ENCODE measurements at regions not wholly inside any gene's neighbourhood (a gene's known extent, or its start where the extent isn't known, plus 50 kb on each side); places are given as distances from the start of the nearest gene placed in this dataset.

DNA sequence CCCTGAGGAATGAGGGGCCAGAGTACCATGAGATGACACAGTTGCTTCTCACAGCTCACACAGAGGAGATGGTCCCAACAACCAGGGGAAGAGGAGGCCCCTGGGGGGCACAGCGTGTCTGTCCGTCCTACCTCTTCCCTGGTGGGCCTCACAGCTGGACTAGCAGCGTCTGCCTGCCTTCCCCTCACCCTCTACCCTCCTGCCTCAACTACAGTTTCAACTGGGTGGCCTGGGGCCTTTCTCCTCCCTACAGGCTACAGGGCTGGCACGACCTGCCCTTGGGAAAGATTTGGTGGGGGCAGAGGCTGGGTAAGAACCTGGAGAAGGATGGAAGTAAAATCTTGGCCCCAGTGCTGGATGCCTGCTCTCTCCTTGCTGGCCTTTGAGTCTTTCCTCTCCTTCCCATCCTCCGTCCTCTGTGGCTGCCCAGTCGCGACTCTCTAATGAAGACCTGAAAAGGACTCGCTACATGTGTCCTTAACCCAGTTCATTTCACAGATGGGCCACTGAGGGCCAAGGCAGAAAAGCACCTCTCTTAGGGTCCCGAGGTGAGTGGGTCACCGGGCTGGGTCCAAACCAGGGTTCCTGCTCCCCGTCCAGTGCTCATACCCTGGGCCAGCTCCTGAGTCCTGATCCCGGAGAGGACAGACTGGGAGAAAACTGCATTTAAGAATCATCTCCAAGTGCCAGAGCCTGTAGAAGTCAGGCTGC, 232.5 kb downstream of the BCL11B start:
- no peak for DNase-seq

DNA sequence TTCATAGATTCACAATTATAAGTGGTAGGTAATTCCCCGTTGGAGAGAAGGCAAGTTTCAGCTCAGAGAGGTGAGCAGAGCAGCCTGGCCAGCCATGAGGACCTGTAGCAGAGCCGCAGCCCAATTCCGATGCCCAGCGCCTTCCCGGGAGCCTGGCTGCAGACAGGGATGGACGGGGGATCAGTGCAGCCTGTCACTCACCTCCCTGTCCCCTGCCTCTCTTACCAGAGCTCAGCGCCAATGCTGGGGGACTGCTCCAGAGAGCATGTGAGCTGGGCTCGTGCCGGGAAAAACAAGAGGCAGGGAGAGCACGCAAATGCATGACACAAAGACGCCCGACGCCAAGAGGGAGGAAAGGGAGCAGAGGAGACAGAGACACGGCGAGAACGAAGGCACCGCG, 231.9 kb downstream of the BCL11B start:
- no peak for DNase-seq

DNA sequence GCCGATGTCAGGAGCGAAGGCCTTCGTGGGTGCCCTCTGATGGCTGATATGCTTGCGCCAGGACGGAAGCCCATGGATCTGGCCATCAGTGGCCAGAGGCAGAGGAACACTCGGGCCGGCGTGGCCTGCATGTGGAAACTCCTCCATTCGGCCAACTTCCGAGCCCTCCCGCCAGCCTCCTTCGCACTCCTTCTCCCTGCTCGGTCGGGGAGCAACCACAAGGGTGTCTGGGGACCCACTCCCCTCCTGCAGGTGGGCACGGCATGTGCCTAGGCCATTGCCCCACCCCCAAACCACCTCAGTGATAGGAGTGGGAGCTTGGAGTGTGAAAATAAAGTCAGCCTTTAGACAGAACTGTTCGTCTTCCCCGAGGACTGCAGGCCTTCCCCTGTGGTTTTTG, 231.3 kb downstream of the BCL11B start:
- no peak for DNase-seq

DNA sequence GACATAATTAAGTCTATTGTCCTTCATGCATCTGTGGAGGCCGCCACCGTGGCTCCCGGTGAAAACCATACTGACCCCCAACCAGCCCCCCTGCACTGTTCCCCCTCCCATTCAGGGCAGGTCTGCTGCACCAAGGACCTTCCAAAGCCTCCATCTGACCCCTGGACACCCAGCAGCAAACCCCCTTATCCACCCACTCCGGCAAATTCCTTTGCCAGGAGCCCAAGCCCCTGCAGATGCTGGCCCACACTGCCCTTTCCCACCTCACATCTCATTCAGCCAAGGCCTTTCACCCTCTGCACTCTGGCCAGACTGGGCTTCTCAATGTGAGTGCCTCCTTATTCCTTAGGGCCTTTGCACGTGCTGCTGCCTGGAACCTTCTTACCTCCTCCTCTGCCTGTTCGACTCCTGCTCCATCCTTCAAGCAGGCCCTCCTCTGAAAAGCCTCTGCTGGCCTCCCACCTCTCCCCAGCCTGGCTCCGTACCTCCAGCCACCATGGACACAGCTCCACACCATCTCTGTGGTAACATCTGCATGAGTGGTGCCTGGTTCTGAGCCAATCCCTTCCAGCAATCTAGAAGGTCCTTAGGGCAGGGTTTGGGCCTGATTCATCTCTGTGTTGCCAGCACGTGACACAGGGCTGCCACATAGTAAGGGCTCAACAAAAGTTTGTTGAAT, 230.7 kb downstream of the BCL11B start:
- no peak for DNase-seq

DNA sequence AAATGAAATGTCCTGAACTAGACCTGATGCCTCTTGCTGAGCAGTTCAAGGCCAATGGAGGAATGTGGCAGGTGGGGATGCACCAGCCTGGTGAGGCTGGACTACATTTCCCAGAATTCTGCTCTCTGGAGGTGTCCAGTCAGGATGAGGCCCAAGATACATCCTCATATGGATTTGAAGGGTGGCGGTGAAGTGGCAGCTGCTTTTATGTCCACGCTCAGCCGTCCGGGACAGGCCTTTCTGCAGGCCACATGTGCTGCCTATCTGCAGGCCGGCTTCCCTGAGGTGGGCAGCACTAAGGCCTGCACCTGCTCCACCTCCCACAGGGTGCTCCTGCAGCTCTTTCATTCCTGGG, 230.2 kb downstream of the BCL11B start:
- DNase-seq = no peak

DNA sequence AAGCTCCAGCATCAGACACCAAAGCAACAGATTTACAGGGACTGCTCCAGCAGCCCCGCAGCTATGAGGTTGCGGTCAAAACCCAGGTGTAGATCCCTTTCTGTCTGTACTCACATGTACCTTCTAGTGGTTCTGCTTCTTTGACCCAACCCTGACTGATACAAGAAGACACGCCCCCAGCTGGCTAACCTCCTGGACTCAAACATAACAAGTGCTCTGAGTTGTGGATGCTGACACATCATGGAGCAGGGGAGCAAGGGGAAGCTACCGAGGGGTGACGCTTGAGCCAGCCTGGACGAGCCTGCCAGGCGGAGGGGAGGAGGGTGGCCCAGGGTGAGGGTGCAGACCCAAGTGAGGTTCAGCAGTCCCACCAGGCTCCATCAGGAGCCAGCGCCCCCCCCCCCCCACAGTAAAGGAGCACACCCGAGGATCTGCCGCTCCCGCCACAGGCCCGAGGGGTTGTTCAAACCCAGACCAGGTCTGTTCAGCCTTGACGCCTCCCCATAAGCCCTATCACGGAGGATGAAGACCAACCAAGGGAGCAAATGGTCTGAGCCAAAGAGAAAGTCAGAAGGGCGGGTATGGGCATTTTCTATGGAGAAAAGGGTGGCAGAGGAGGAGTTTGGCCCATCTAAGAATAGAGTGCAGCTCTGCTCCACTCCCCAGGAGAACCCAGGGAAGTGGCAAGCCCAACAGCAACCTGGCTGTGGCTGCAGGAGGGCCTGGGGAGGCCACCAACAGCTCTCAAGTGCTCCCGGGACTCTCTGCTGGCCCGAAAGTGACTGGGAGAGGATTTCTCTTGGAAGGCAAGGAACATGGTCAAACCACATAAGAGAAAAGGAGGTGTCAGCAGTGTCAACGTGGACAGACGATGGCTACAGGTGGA, 229.4 kb downstream of the BCL11B start:
- no peak for DNase-seq

DNA sequence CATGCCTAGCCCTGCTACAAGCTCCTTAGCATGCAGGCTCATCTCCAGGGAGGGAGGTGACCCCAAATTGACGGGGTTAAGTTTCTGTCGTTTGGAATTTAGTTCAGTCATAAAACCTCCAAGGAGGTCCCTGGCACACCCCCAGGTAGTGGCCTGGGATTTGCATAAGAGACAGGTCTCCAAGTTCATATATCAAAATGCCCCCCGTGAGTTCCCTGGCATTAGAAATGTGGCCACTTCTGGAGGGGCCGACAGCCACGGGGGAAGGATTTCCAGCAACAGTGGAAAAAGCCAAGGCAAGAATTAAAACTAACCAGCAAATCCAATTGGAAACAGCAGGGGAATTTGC, 228.8 kb downstream of the BCL11B start:
- no peak for DNase-seq

DNA sequence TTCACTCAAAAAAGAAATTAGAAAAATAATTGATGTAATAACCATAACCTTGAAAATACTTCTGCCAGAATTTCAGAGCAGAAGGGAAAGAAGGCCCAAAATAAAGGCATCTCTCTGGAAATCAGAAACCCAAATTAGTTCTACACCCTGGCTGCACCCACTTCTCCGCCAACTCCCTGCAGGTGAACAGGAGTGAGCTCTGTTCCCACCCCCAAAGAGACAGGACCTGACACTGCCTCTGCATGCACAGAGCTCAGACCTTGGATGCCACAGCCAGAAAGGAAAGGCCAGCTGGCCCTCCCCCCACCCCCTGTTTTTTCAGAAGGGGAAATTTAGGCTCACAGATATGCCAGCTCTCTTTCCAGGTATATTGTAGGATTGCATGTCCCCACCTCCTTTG, 228.2 kb downstream of the BCL11B start:
- no peak for DNase-seq

DNA sequence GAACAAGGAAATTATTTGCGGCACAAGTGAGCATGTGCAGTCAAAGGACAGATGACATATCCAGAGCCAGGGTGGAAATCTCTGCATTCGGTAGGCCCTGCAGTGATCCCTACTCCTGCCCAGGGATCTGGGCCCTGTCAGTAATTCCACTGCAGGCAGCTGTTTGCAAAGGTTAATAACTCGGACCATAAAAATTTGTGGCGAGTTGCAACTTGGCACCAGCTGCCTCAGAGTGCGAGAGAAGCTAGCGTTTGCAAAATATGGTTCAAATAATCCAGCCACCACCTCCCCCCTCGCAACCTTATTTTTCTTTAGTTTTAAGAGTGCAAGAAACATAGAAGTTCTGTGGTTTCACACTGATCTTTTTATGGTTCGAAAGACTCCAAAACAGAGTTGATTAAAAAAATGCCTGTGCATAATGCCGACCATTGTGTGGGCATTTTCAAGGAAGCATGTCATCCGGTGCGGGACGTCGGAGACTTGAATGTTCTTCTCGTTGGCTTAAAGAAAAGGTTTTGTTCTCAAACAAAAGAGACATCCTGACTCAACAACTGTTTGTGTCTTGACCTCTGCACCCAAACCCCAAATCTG, 224.5 kb downstream of the BCL11B start:
- DNase-seq = no peak

DNA sequence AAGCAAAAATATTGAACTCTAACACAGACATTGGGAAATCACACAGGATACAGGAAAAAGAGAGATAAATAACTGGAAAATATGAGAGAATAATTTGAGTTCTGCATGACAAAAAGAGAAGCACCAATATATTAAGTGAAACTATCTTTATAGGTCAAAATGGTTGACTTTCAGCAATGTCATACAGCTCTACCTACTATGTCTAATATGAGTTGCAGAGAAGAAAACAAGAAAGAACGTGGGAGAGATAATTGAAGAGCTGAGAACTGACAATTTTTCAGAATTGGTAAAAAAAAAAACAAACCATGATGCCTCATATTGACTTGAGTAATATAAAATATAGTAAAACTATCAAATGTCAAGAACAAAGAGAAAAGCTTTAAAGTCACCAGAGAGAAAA, 221.7 kb downstream of the BCL11B start:
- no peak for DNase-seq

DNA sequence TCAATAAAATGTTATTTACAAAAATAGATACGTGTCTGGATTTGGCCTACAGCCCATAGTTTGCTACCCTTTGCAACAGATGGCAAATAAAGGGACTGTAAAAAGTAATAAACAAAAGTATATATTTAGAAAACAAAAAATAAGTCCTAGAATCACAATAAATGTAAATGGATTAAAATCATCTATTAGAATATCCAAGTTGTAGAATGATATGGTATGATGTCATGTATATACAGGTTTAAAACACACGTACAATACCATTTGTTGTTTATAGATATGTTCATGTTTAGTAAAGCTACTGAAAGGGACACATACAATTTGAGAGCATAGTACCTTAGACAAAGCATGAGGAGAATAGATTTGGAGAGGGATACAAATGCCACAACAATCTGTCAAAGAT, 219.5 kb downstream of the BCL11B start:
- DNase-seq = no peak

DNA sequence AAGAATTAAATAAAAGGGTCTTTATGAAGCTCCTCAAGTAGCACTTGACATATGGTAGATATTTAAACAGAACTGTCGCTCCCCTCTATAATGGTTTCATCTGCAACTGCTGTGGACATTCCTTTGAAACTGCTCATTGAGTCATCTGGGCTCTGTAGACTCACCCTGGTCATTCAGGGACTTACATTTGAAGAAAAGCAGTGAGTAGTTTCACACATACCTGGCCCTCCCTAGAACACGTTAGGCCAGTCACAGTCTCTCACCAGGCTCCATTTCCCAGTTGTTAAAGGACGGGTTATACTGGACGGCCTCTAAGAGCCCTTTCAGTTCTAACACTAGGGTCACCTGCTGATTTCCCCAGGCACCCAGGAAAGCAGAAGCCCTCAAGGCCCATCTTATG, 217.0 kb downstream of the BCL11B start:
- no peak for DNase-seq

DNA sequence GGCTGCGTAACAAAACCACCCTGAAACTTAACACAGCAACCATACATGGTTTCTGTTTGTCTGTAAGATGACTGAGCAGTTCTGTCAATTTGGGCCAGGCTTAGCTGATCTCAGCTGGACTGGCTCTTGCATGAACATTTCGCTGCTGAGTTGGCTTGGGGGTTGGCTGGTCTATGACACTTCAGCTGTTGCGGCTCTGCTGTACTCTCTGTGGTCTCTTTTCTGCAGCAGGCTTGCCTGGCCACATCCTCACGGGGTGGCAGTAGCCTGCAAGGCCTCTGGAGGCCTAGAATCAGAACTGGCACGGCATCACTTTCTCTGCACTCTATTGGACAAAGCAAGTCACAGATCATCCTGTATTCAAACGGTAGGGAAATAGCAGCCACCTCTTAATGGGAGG, 216.2 kb downstream of the BCL11B start:
- no peak for DNase-seq

DNA sequence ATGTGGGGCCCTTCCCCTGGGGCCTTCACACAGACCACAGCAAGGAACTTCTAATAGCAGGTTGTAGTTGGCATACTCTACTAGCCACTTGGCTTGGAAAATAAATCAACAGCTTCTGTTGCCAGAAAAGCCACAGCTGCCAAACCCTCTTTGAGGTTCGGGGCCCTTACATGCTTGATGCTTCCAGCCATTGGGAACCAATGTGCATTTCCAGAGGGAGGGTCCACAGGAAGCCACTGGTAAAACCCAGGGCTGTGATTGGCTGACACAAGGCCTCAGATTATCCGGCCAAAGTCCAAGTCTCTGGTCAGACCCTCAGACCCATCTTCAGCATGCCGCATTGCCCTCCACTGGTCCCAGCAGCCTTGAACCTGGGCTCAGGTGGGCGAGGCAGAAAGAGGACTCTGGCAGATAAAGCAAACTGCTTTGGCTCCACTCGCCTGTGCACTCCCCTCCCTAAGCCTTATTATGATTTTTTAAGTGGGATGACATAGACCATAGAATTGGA, 214.4 kb downstream of the BCL11B start:
- DNase-seq = no peak

DNA sequence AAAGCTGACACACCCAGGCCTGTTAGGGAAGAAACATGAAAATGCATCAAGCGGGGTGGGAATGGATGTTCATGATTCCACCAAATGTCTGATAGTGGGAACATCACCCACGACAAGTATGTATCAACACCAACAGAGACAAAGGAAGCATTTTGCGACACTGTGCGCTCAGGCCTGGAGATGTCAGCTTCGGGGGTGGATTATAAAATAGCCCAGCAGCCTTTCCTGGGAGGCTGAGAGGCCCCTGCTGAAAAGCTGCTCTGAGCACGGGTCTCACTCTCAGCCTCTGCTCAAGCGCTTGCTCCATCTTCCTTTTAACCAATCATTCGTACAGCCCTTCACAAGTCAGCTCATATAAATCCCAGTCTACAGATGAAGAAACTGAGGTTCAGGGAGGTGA, 213.5 kb downstream of the BCL11B start:
- DNase-seq = no peak

DNA sequence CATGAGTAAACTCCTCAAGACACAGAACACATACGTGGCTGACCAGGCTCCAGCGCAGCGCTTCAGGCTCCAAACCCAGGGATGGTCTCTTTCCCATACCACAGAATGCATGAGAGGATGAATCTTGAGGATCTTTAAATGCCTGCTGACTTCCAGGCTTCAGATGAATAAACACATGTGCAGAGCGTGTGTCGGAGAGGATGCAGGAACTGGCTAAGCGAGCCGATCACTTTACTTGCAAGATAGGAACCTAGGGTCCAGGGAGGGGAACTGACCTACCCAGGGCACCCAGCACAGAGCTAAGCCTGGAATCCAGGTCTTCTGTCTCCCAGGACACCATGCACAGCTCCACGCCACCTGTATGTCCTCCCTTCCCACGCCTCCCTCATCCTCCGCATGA, 209.8 kb downstream of the BCL11B start:
- no peak for DNase-seq

DNA sequence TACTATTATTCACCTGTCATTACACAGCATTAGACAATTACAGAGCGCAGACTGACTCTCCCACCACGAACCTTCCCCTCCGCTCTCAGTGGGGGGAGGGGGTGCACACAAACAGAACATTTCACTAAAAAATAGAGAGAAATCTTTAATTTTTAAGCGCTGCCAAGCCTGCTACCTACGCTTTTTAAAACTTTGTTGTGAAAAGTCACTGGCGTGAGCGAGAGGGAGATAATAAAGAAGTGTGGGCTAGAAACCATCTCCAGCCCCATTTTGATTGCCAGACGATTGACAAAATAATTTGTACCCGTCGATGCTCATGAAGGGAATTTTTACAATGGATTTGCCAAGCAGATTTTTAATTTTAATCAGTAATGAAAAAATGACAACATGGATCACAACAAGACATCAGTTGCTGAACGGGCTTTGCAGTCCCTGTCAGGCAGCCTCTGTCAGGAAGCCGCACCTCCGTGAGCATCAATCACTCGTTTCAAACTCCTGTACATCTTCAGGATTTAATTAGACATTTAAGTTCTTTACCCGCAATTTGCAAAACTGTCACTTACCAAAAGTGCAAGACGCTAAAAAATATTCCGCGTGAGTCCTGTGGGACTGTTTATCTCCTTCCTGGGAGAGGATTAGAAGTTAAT, 209.1 kb downstream of the BCL11B start:
- DNase-seq = no peak

DNA sequence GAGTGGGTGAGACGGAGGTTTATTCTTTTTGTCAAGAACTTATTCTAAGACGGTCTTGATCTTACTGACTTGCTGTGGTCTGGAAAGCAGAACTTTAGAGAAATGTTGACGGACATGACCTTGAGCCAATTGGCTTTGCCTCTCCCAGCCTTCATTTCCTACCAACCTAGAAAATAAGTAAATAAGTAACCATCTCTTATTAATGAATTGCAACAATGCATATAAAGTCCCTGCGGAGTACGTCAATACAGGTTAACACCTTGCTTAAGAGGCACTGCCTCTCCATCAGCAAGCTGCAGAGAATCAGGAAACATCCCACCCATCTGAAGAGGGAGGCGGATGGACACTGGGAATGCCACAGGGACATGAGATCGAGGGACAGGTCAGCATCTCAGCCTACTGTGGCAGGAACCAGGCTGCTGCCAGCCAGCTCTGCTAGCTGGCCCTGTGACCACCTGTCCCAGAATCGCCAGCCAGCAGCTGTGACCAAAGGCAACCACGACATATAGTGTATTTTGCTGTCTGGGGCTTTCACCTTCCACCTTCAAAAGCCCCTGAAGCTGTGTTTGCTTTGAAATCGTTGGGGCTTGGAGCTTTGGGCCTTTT, 208.3 kb downstream of the BCL11B start:
- no peak for DNase-seq

DNA sequence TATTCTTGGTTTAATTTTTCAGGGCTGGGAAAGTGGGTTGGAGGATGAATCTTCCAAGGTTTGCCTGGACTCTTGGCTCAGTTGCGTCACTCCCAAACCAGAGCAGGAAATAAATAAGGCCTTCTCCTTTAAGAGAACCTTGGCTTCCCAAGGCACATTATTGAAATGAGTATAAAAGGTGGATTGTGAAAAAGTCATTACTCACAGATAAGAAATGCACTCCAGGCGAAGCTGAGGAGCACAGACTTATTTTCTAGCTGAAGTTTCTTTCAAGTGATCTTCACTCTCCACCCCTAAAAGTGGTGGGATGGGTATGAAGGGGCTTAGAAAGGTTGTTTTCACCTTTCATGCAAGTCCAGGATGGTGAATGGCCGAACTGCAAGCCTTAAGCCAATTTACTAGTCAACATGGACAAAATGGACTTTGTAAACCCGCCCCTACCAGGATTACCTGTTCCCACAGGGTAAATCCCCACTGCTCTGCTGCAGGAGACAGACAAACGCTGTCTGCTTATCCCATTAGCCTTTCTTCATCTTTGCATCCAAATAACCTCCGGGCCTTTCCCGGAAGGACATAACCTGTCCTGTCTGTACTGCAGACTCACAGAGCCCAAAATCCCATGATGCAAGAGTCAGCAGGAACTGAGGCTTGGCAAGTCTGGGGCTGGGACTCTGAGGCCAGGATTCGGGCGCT, 207.6 kb downstream of the BCL11B start:
- no peak for DNase-seq

DNA sequence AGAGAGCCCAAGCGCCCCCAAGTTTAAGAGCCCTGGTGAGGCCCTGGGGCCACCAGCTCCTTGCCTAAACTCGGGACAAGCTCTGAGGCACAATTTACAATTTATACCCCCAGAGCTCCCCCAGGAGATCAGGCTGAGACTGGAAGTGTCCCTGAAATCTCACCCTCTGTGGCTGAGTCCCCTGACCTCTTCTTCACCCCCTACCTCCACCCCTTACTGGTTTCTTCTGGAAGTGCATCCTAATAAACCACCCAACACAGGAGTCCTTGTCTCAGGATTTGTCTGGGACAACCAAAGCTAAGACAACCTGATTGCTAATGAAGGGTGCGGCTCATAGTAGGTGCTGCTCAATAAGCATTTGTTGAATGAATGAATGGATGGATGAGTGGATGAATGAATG, 206.4 kb downstream of the BCL11B start:
- DNase-seq = no peak

DNA sequence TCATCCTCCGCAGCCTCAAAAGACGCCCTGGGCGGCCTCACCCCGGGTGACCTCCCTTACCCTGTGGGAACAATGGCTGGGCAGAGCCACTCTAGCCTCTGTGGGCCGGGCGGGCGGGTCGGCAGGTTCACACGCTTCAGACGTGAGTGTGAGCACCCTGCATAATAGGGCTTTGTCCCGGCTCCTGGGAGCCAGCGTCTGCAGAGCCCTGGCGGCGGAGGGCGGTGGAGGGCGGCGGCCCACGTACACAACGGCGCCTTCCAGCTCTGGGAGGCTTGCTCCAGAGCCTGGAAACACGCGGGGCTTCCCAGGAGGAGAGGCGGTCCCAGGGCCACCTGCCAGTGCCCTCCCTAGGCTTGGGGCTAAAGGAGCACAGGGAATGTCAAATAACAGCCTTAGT, 205.6 kb downstream of the BCL11B start:
- DNase-seq = no peak
